ENCODE measurements at regions not wholly inside any gene's neighbourhood (a gene's known extent, or its start where the extent isn't known, plus 50 kb on each side); places are given as distances from the start of the nearest gene placed in this dataset.

- TF ChIP-seq MAFK (IDR thresholded peaks at IDR 0.05; ENCODE audit: low read depth, low read length) (no peak), SMC3 (IDR thresholded peaks at IDR 0.05; ENCODE audit: low read depth, low read length) (no peak), RCOR1 (IDR thresholded peaks at IDR 0.05; ENCODE audit: insufficient replicate concordance, low read length) (no peak), BHLHE40 (IDR thresholded peaks at IDR 0.05; ENCODE audit: low read depth, low read length) (no peak), FOS (IDR thresholded peaks at IDR 0.05; ENCODE audit: low read depth, low read length) (no peak), MAZ (IDR thresholded peaks at IDR 0.05; ENCODE audit: borderline replicate concordance, low read depth, low read length) (no peak), MXI1 (IDR thresholded peaks at IDR 0.05; ENCODE audit: borderline replicate concordance, low read depth, low read length) (no peak), POLR2A (IDR thresholded peaks at IDR 0.05; ENCODE audit: low read depth, low read length) (no peak), CHD1 (IDR thresholded peaks at IDR 0.05; ENCODE audit: low read depth, low read length) (no peak), CEBPB (IDR thresholded peaks at IDR 0.05; ENCODE audit: low read depth, low read length) (no peak)
- TF ChIP-seq, protein P1, sequence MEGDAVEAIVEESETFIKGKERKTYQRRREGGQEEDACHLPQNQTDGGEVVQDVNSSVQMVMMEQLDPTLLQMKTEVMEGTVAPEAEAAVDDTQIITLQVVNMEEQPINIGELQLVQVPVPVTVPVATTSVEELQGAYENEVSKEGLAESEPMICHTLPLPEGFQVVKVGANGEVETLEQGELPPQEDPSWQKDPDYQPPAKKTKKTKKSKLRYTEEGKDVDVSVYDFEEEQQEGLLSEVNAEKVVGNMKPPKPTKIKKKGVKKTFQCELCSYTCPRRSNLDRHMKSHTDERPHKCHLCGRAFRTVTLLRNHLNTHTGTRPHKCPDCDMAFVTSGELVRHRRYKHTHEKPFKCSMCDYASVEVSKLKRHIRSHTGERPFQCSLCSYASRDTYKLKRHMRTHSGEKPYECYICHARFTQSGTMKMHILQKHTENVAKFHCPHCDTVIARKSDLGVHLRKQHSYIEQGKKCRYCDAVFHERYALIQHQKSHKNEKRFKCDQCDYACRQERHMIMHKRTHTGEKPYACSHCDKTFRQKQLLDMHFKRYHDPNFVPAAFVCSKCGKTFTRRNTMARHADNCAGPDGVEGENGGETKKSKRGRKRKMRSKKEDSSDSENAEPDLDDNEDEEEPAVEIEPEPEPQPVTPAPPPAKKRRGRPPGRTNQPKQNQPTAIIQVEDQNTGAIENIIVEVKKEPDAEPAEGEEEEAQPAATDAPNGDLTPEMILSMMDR (conservative IDR thresholded peaks at IDR 0.05; ENCODE audit: low read depth, low read length) = no peak
- TF ChIP-seq, protein P2, sequence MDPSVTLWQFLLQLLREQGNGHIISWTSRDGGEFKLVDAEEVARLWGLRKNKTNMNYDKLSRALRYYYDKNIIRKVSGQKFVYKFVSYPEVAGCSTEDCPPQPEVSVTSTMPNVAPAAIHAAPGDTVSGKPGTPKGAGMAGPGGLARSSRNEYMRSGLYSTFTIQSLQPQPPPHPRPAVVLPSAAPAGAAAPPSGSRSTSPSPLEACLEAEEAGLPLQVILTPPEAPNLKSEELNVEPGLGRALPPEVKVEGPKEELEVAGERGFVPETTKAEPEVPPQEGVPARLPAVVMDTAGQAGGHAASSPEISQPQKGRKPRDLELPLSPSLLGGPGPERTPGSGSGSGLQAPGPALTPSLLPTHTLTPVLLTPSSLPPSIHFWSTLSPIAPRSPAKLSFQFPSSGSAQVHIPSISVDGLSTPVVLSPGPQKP (IDR thresholded peaks at IDR 0.05; ENCODE audit: borderline replicate concordance, low read depth, low read length) = no peak
Measured at GRCh38 chrX:39335513-39336235, 534.4 kb downstream of the MID1IP1 start.

Data from IMR-90 (cell line).